ENCODE measurements at regions not wholly inside any gene's neighbourhood (a gene's known extent, or its start where the extent isn't known, plus 50 kb on each side); places are given as distances from the start of the nearest gene placed in this dataset.

- no peak for DNase-seq
These were observed 117.6 kb upstream of the NFE2L3 start for GRCh38 chr7:26034391-26034790.

- no peak for DNase-seq
These were observed 116.4 kb upstream of the NFE2L3 start for GRCh38 chr7:26035552-26035951.

DNA sequence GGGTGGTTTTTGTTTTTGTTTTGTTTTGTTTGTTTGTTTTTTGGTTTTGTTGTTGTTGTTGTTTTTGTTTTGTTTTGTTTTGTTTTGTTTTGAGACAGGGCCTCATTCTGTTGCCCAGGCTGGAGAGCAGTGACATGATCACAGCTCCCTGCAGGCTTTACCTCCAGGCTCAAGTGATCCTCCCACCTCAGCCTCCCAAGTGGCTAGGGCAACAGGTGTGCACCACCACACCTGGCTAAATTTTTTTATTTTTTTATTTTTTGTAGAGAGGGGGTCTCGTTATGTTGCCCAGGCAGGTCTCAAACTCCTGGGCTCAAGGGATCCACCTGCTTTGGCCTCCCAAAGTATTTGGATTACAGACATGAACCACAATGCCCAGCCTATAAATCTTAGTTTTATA, 115.9 kb upstream of the NFE2L3 start:
- DNase-seq, result no peak

GRCh38 chr7:26038201-26038990, 113.6 kb upstream of the NFE2L3 start:
- DNase-seq, result no peak

- no peak for DNase-seq
These were observed 111.9 kb upstream of the NFE2L3 start for GRCh38 chr7:26040085-26040484.

DNA sequence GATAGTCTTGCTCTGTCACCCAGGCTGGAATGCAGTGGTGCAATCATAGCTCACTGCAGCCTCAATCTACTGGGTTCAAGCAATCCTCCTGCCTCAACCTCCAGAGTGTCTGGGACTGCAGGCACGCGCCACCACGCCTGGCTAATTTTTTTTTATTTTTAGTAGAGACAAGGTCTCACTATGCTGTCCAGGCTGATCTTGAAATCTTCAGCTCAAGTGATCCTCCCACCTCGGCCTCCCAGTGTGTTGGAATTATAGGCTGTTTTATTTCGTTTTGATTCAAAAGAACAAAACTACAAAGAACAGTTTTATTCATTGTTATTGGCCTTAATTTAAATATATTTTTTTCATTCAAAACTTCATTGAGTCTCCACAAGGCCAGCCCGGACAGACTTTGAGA, 109.8 kb upstream of the NFE2L3 start:
- DNase-seq, result no peak

- no peak for DNase-seq
These were observed 108.2 kb upstream of the NFE2L3 start for GRCh38 chr7:26043801-26044200.

- DNase-seq, result no peak
These were observed 107.7 kb upstream of the NFE2L3 start for GRCh38 chr7:26044320-26044719.

GRCh38 chr7:26046150-26046549, 105.8 kb upstream of the NFE2L3 start:
- no peak for DNase-seq

DNA sequence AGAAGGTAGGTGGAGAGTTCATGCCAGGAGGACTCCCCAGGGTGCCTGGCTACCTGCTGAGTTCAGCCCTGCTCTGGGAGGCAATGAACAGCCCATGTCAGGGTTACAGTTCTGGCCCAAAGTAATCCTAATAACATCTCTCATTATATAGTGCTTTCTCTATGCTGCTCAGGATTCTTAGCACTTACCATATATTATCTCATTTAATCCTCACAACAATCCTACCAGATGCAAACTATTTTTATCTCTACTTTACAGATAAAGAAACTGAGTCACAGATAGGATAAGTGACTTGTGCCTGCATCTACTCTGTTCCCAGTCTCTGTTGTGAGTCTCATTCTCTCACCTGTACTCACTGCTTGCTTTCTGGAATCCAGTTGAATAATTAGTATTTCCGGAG, 105.1 kb upstream of the NFE2L3 start:
- DNase-seq, result no peak

DNA sequence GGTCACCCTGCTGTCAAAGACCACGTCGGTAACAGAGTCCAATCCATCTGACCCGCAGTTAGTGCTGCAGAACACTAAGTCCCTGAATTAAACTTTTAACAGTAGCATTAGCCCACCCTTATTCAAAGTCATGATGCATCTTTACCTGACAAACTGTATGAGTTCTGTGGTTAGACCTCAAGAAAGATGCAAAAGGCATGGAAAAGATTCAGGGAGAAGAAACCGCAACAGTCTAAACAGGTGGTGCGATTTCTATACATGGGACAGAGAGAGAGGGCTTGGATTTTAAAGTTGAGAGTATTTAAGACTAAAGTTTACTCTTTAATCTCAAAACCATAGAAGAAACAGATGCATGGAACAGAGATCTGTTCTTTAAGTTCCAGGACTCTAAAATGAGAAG, 103.3 kb upstream of the NFE2L3 start:
- no peak for DNase-seq

GRCh38 chr7:26049081-26049480, 102.9 kb upstream of the NFE2L3 start:
- no peak for DNase-seq

DNA sequence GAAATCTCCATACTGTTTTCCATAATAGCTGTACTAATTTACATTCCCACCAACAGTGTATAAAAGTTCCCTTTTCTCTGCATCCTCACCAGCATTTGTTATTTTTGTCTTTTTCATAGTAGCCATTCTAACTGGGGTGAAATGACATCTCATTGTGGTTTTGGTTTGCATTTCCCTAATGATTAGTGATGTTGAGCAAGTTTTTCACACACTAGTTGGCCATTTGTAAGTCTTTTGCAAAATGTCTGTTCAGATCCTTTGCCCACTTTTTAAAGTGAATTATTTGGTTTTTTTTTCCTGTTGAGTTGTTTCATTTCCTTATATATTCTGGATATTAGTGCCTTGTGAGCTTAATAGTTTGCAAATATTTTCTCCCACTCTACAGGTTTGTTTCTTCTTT, 101.0 kb upstream of the NFE2L3 start:
- no peak for DNase-seq

- DNase-seq, result no peak
These were observed 99.3 kb upstream of the NFE2L3 start for GRCh38 chr7:26052706-26053105.

GRCh38 chr7:26054386-26054785, 97.6 kb upstream of the NFE2L3 start:
- DNase-seq, result no peak

DNA sequence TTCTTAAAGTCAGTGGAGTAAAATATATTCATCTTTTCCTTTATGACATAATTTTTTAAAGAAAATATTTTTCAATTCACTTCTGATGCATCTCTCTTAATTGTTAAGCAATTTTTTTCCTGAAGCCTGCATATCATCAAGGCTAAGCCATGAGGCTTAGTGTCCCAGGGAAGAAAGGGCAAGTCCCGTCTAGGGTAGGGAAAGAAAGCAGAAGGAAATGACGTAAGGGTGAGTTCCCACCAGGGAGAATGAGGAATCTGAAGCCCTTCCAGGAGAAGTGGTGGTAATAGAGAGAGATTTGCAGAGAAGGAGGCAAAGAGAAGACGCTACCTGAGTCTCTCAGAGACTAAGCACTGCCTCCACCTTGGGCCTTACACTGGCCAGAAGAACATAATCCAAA, 96.8 kb upstream of the NFE2L3 start:
- no peak for DNase-seq

GRCh38 chr7:26060733-26061677, 91.0 kb upstream of the NFE2L3 start:
- DNase-seq, result no peak

DNA sequence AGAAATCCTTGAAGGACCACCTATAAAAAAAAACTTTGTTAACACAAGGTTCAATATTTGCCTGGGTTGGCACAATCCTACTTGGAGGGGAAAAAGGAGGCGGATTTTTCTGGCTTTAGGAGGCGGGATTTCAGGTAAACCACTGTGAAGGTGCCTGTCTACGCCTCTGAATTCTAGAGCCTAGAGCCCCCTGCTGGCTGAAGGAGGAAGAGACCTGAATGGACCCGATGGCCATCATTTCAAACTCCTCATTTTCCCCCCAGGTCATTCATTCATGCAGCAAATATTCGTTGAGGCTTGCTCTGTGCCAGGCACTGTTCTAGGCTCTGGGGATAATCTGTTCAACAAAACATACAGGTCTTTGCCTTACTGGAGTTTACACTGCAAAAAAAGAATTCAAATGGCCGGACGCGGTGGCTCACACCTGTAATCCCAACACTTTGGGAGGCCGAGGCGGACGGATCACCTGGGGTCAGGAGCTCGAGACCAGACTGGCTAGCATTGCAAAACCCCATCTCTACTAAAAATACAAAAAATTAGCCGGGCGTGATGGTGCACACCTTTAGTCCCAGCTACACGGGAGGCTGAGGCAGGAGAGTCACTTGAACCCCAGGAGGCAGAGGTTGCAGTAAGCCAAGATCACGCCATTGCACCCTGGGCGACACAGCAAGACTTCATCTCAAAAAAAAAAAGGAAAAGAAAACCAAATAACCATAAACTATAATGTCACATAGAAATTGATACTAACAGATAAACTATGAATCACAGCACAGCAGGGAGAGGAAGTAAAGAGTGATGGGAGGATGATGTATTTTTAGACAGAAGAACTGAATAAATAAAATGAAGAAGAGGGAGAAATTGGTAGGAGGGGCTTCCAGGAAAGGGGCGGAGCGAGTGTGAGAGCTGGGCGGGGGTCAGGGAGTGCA, 90.1 kb upstream of the NFE2L3 start:
- DNase-seq, result peak; percentile 69 to 75

DNA sequence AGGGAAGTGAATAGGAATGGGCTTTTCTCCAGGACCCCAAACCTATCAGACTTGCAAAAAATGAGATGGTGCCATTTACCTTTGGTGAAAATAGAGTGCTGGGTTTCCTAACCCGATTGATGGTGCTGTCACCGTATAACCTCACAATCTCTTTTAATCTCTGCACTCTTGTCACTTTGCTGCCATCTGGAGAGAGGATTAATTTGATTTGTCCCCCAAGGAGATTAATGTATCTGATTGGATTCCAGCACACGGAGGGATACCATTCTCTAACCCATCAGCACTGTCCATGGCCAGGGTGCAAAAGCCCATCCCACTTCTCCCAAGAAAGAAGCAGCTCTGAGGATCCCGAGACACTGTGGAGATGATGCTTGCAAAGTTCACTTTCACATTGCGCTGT, 86.3 kb upstream of the NFE2L3 start:
- no peak for DNase-seq

DNA sequence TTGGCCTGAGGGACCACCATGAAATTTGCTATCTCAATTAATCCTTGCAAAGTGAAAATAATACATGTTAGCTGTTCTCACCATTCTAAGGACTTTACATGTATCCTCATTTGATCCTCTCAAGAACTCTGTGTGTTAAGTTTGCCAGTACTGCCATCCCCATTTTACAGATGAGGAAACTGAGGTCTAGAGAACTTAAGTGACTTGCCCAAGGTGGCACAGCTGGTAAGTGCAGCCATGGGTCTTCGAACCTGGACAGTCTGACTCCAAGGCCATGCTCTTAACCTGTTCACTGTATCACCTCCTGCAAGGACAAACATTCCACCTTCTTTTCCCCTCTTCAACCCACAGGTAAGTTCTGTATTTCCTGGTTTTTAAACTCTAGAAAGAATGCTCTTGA, 85.3 kb upstream of the NFE2L3 start:
- no peak for DNase-seq

DNA sequence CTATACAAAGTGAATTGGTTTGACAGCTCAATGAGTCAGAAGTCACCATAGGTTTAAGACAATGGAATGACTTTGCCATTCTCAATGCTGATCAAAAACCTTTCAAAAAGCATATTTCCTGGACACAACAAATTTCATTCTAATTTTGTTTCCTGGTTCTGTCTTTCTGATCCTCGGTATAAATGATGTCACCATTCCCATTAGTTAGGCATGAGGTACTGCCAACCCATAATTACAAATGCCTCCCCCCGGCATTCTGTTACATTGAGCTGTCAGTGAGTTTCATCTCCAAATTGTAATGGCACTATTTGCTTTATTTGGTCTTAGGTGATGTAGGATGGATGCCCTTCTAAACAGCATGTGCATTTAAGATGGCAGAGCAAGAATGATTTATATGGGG, 81.7 kb upstream of the NFE2L3 start:
- DNase-seq, result no peak

DNA sequence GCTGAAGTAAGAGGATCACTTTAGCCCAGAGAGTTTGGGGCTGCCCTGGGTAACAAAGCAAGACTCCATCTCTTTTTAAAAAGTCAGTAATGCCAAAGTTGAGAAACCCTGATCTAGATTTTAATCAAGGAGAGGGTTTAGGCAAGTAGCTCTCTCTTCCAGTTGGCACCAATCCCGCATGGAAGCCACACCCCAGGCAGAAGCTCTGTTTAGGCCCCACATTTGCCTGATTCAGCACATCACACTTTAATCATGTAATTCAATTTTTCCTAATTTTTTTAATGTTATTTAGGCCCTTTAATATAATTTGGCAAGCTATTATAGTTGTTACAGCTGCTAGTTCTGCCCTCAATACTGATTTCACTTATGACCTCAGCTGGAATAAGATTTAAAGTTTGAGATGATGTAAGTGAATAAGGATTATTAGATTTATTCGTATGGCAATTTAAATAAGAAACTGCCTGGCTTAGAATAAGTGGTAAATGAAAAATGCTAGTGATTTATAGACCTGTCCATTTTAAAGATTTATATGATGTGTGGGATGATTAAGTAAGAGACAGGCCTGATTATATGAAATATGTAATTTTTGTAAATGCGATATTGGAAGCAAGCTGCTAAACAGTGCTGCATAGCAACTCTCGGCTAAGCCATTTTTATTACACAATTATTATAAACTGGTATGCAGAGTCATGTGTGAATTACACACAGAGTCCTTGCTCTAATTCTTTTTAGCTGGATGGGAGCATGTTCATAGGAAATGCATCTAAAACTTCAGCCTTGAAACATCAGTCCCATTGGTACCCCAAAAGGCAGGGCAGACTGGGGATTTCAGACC, 80.2 kb upstream of the NFE2L3 start:
- no peak for DNase-seq

Measured in stimulated activated CD4-positive, alpha-beta T cell treated with anti-CD3 and anti-CD28 coated beads, Interleukin-2, amount 100 ng/mL, for 48 hours (primary cell).